GM12891 (cell line): ENCODE measurements at regions not wholly inside any gene's neighbourhood (a gene's known extent, or its start where the extent isn't known, plus 50 kb on each side); places are given as distances from the start of the nearest gene placed in this dataset.
"Not testable (repeated sequence)": the region's sequence is repeated elsewhere in the genome, so short reads cannot be mapped to it uniquely, and the experiment has no call there.

Experiments
- DNase-seq: peaks from one replicate; pipeline ENCODE4 v3.0.0; 2011; ENCODE audit warnings: low spot score; ENCODE audit not compliant: insufficient read length
- FAIRE-seq: peaks from 2 replicates; lab custom pipeline; 2011; peaks lifted over from hg19 to GRCh38; lab: Jason Lieb, UNC
- PAX5 ChIP-seq: IDR thresholded peaks from 2 replicates; pipeline ENCODE4 v1.6.1; 2011; ENCODE audit warnings: low read length, moderate library complexity, mild to moderate bottlenecking; ENCODE audit not compliant: insufficient read depth, severe bottlenecking
- POLR2A ChIP-seq: IDR thresholded peaks from 2 replicates; pipeline ENCODE4 v1.6.1; 2011; ENCODE audit warnings: low read depth, low read length, control low read depth
- POLR2AphosphoS5 ChIP-seq: IDR thresholded peaks from 2 replicates; pipeline ENCODE4 v1.6.1; 2011; ENCODE audit warnings: low read depth, low read length, control low read depth
- POU2F2 ChIP-seq: IDR thresholded peaks from 2 replicates; pipeline ENCODE4 v1.6.1; 2011; ENCODE audit warnings: low read depth, mild to moderate bottlenecking, control low read depth, low read length, moderate library complexity
- SPI1 ChIP-seq: IDR thresholded peaks from 2 replicates; pipeline ENCODE4 v1.6.1; 2011; ENCODE audit warnings: low read depth, low read length, control low read depth
- TAF1 ChIP-seq: IDR thresholded peaks from 2 replicates; pipeline ENCODE4 v1.6.1; 2011; ENCODE audit warnings: low read depth, low read length, control low read depth

DNA sequence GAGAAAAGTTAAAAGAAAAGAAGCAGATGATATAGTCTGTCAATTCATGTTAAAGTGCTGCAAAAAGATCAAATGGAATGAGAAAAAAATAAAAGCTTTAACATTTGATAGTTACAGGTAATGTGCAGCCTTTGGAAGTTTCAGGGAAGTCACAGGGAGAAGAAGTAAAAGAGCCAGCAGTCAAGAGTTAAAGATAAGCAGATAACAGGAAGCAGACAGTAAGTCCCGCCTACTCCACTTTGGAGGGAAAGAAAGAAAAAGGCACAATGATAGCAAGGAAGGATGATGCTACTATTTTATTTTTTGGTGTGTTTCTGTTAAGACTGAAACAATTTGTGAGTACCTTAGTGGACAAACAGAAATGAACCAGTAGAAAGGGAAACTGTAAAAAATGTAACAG, 111.1 kb upstream of the KRR1 start:
- no peak for TF ChIP-seq TAF1
- no peak for TF ChIP-seq PAX5
- TF ChIP-seq POLR2A, result no peak
- no peak for TF ChIP-seq POLR2AphosphoS5
- TF ChIP-seq POU2F2, result no peak
- no peak for TF ChIP-seq SPI1
- FAIRE-seq (no peak), DNase-seq (no peak)

DNA sequence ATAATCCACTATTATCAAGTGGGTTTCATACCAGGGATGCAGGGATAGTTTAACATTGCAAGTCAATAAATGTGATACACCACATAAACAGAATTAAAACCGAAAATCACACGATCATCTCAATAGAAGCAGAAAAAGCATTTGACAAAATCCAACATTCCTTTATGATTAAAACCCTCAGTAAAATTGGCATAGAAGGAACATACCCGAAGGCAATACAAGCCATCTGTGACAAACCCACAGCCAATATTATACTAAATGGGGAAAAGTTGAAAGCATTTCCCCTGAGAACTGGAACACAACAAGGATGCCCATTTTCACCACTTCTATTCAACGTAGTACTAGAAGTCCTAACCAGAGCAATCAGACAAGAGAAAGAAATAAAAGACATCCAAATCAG, 103.0 kb upstream of the KRR1 start:
- not testable (repeated sequence) for FAIRE-seq, DNase-seq

DNA sequence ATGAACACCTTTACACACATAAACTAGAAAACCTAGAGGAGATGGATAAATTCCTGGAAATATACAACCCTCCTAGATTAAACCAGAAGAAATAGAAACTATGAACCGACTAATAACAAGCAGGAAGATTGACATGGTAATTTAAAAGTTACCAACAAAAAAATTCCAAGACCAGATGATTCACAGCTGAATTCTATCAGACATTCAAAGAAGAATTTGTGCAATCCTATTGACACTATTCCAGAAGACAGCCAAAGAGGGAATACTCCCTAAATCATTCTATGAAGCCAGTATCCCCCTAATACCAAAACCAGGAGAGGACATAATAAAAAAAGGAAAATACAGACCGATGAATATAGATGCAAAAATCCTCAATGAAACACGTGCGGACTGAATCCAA, 102.6 kb upstream of the KRR1 start:
- DNase-seq, result no peak
- no peak for TF ChIP-seq TAF1
- FAIRE-seq, result no peak

DNA sequence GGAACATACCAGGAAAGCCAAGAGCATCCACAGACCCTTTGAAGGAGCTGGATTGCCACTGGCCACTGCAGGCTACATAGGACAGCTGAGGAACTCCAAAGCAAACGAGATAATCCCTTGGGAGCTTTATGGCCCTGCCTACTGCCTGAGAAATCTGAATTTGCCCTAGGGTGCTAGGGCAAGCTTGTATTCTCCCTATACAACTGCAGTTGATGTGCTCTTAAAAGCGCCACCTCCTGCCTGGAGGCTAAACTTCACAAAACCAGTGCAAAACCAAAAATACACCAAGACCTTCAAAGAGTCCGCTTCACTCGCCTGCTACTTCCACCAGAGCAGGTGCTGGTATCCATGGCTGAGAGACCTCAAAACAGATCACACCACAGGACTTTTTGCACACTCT, 99.6 kb upstream of the KRR1 start:
- DNase-seq (no peak), FAIRE-seq (no peak)
- TF ChIP-seq POU2F2, result no peak
- TF ChIP-seq TAF1, result no peak
- no peak for TF ChIP-seq SPI1
- no peak for TF ChIP-seq POLR2A
- TF ChIP-seq PAX5, result no peak
- TF ChIP-seq POLR2AphosphoS5, result no peak

DNA sequence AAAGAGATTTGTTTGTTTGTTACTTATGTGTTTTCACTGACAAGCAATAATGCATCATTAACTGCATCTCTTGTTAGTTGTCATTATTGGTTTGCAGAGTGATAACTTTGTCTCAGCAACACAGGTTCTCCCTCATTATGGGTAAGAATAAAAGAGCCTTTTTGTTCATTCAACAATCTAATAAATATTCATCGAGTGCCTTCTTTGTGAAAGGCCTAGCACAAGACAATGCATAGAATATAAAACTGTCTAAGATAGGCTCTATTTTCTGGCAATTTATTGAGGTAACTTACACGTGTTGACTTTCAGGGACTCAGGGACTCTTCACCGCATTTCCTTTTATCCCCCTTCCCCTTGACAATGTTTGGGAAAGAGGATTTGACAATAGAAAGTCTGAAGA, 95.5 kb upstream of the KRR1 start:
- no peak for TF ChIP-seq PAX5
- TF ChIP-seq POLR2AphosphoS5, result no peak
- no peak for TF ChIP-seq POU2F2
- TF ChIP-seq TAF1, result no peak
- no peak for TF ChIP-seq SPI1
- TF ChIP-seq POLR2A, result no peak
- FAIRE-seq, result no peak
- no peak for DNase-seq

DNA sequence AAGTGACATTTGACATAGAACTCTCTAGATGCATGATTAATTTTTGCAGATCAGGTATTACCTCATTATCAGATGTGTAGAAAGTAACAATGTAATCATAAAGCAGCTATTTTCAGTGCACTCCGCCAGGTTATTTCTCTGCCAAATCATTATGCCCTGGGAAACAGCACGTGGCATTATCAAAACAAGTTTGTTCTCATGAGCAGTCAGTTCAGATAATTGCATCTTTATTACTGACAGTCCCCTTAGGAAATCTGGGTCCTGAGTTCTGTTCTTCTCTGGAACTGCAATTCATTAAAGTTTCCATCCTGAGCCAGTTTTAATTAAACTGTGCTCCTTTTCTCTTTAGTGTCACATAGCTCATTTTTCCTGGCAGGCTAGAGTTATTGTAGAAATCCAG, 94.7 kb upstream of the KRR1 start:
- no peak for FAIRE-seq
- TF ChIP-seq TAF1, result no peak
- no peak for TF ChIP-seq POLR2A
- no peak for TF ChIP-seq POU2F2
- TF ChIP-seq PAX5, result no peak
- TF ChIP-seq SPI1, result no peak
- no peak for TF ChIP-seq POLR2AphosphoS5
- no peak for DNase-seq

DNA sequence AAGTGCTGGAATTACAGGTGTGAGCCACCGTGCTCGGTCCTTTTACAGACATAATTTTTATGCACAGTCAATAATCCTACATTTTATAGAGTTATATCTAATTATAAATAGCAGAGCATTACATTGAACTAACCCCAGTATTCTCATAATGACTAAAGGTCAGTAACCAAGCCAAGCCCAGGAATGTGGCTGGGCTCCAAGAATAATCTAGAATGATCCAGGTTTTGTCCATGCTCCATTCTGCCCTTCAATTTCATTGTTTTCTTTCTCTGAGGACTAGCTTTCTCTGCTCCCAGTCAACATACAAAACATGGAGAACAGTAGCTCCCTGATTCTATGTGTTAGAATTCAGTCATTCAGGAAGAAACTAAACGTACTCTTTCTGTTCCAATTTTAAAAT, 92.1 kb upstream of the KRR1 start:
- no peak for TF ChIP-seq POU2F2
- no peak for TF ChIP-seq PAX5
- DNase-seq, result no peak
- FAIRE-seq, result no peak

DNA sequence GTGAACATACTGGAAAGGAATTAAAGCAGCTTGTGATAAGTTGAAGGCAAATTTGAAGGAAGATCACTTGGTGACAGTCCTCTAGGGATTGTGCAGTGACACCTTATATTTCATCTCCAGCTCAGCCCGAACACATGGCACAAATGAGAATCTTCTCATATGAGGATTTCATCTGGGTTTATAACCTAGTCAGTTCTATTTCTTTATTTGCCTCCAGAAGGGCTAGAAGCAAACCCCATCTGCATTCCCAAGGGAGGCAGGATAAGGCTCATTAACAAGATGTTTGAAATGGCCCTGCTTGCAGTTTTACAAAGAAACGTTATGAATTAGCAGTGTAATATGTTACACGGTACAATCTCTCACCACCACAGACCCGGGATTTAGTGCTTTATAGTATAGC, 90.7 kb upstream of the KRR1 start:
- FAIRE-seq (no peak), DNase-seq (no peak)
- TF ChIP-seq PAX5 (no peak), POLR2A (no peak), POLR2AphosphoS5 (no peak), POU2F2 (no peak), TAF1 (no peak), SPI1 (no peak)

DNA sequence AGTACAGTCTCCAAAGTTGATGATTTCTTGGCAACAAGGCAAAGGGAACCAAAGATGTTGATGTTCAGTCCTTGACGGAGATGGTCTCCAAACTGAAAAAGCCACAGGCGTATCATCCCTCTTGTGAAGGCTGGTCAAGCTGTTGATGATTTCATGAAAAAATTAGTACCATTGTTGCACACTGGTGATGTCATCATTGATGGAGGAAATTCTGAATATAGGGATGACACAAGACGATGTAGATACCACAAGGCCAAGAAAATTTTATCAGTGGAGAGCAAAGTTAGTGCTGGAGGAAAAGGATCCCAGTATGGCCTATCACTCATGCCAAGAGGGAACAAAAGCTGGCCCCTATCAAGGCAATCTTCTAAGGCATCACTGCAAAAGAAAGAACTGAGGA, 88.7 kb upstream of the KRR1 start:
- DNase-seq (no peak), FAIRE-seq (no peak)
- no peak for TF ChIP-seq PAX5

DNA sequence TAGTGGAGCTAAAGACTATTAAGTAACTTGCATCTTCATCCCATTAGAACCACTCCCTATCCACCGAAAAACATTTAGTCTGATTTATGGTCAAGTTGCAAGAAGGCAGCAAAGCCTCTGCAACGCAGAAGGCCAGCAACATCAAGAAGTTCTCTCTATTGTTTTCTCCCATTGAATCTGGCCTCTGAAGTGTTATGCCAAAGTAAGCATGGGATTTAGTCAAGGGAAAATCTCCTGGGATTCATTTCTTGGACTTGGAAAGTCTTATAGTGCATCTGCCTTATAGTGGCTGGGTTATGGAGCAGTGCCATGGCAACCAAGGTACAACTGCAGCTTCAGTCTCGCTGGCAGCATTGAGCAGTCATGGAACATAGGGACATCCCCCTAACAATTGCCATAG, 87.7 kb upstream of the KRR1 start:
- no peak for DNase-seq
- TF ChIP-seq SPI1 (no peak), POLR2A (no peak), PAX5 (no peak), TAF1 (no peak), POU2F2 (no peak), POLR2AphosphoS5 (no peak)
- FAIRE-seq, result no peak

DNA sequence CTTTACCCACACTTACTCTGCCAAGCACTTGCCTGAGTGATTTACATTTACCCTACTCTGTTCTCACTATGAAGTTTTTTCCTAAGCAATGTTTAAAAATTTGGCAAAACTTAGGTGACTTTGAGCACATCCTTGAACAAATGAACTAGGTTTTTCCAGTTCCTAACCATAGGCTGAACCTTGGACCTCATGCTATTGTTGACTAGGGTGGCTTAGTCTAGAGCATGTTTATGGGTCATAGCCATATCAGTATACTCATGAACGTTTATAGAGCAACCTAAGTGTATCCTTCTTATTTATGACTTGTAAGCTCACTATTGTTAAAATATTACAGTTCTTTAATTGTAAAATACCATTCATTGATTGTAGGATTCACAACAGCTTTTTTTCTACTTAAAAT, 85.0 kb upstream of the KRR1 start:
- TF ChIP-seq TAF1, result no peak
- DNase-seq (no peak), FAIRE-seq (no peak)

DNA sequence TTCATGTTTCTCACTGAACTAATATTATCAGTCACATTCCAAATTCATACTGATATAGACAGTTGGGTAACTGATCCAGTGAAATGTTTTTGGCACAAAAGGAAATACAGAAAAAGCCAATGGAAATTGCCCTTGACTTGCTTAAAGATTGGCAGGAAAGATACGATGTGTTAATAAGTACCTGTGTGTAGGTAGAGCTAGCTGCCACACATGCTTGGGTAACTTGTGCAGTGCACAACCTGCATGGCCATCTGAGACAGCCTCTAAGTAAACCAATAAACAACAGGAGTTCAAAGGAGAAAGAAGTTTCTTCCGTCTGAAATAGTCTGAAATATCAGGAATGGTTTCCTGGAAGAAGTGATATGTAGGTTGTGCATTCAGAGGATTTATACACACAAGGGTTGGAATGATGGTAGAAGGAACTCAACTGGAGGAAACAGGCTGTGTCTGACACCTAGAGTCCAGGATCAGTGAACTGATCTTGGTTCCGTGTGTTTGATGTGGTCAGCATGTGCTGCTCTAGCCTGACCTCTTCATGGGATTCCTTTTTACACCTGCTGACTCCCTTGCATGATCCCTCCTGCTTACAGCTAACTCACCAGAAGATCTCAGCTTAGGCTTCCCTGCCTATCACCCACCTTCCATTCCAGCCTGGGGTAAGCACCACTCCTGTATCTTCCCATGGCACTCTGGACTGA, 81.4 kb upstream of the KRR1 start:
- TF ChIP-seq TAF1 (no peak), POU2F2 (no peak)
- no peak for DNase-seq
- no peak for FAIRE-seq
